ENCODE measurements at regions not wholly inside any gene's neighbourhood (a gene's known extent, or its start where the extent isn't known, plus 50 kb on each side); places are given as distances from the start of the nearest gene placed in this dataset.
"Not testable (repeated sequence)": the region's sequence is repeated elsewhere in the genome, so short reads cannot be mapped to it uniquely, and the experiment has no call there.

- DNase-seq, result no peak
Observed at GRCh38 chr5:92064993-92065392, 681.9 kb upstream of the ARRDC3 start.

GRCh38 chr5:92051741-92052140 lies 668.6 kb upstream of the ARRDC3 start:
- DNase-seq, result no peak

GRCh38 chr5:92050970-92051369 lies 667.9 kb upstream of the ARRDC3 start:
- DNase-seq, result no peak

GRCh38 chr5:92041911-92042660 lies 659.0 kb upstream of the ARRDC3 start:
- no peak for DNase-seq

- no peak for DNase-seq
Observed at GRCh38 chr5:92041206-92041605, 658.1 kb upstream of the ARRDC3 start.

GRCh38 chr5:92029792-92030191 lies 646.7 kb upstream of the ARRDC3 start:
- DNase-seq, result not testable (repeated sequence)

- DNase-seq, result no peak
Observed at GRCh38 chr5:92023555-92023954, 640.4 kb upstream of the ARRDC3 start.

- DNase-seq, result no peak
Observed at GRCh38 chr5:92023141-92023471, 640.0 kb upstream of the ARRDC3 start.

GRCh38 chr5:92022415-92023140 lies 639.5 kb upstream of the ARRDC3 start:
- no peak for DNase-seq

GRCh38 chr5:92019376-92019990 lies 636.4 kb upstream of the ARRDC3 start:
- no peak for DNase-seq

- no peak for DNase-seq
Observed at GRCh38 chr5:92017776-92018175, 634.7 kb upstream of the ARRDC3 start.

- DNase-seq, result not testable (repeated sequence)
Observed at GRCh38 chr5:92011845-92012244, 628.7 kb upstream of the ARRDC3 start.

- DNase-seq, result no peak
Observed at GRCh38 chr5:92003806-92004205, 620.7 kb upstream of the ARRDC3 start.

GRCh38 chr5:92002721-92003274 lies 619.7 kb upstream of the ARRDC3 start:
- no peak for DNase-seq

- no peak for DNase-seq
Observed at GRCh38 chr5:91998774-91999173, 615.7 kb upstream of the ARRDC3 start.

GRCh38 chr5:91983869-91984268 lies 600.8 kb upstream of the ARRDC3 start:
- no peak for DNase-seq

- no peak for DNase-seq
Observed at GRCh38 chr5:91978221-91978882, 595.2 kb upstream of the ARRDC3 start.

GRCh38 chr5:91977579-91977978 lies 594.5 kb upstream of the ARRDC3 start:
- DNase-seq, result no peak

- no peak for DNase-seq
Observed at GRCh38 chr5:91976451-91976850, 593.3 kb upstream of the ARRDC3 start.

- DNase-seq, result no peak
Observed at GRCh38 chr5:91963166-91963565, 580.0 kb upstream of the ARRDC3 start.

- DNase-seq, result no peak
Observed at GRCh38 chr5:91957666-91958065, 574.5 kb upstream of the ARRDC3 start.

- no peak for DNase-seq
Observed at GRCh38 chr5:91956738-91957137, 573.6 kb upstream of the ARRDC3 start.

GRCh38 chr5:91955610-91956009 lies 572.5 kb upstream of the ARRDC3 start:
- DNase-seq, result no peak

Measured in right hindlimb (tissue), 1 donor.